CD4-positive, CD25-positive, alpha-beta regulatory T cell (primary cell): ENCODE measurements at regions not wholly inside any gene's neighbourhood (a gene's known extent, or its start where the extent isn't known, plus 50 kb on each side); places are given as distances from the start of the nearest gene placed in this dataset.

Experiments used
- ATAC-seq, 2 donors: fragments of 150-1000 bp; cut with Tn5 transposase; one replicate each; pipeline ENCODE4 v1.10.0; 2021; ENCODE audit warnings: low read depth in 2 of 2, moderate number of reproducible peaks in 2 of 2, moderate library complexity in 1 of 2
- DNase-seq, 3 donors: peaks; one replicate each; pipeline versions ENCODE4 v3.0.0 to v3.0.0-alpha.2; 2012 to 2022; ENCODE audit warnings: mixed read lengths in 1 of 3
- H3K27ac ChIP-seq: one replicate; pipeline ENCODE4 v1.7.0; 2013; ENCODE audit warnings: mild to moderate bottlenecking, low read length; ENCODE audit not compliant: insufficient read depth, poor library complexity, severe bottlenecking
- H3K27me3 ChIP-seq: one replicate; pipeline ENCODE4 v1.7.0; 2013; ENCODE audit warnings: low read length; ENCODE audit not compliant: control insufficient read depth, insufficient read depth
- H3K36me3 ChIP-seq: one replicate; pipeline ENCODE4 v1.7.0; 2013; ENCODE audit warnings: mild to moderate bottlenecking, low read length, moderate library complexity; ENCODE audit not compliant: control insufficient read depth, insufficient read depth
- H3K4me1 ChIP-seq: 2 replicates; pipeline ENCODE4 v1.7.0; 2013; ENCODE audit warnings: mild to moderate bottlenecking, low read length; ENCODE audit not compliant: insufficient read depth, control insufficient read depth, poor library complexity, severe bottlenecking
- H3K4me3 ChIP-seq: one replicate; pipeline ENCODE4 v1.7.0; 2013; ENCODE audit warnings: low read depth, mild to moderate bottlenecking, low read length, moderate library complexity
- H3K9me3 ChIP-seq, 2 experiments: 1 replicate in 1 of 2; 2 replicates in 1 of 2; pipeline ENCODE4 v1.7.0; 2013; ENCODE audit warnings: low read length in 2 of 2, mild to moderate bottlenecking in 1 of 2, moderate library complexity in 1 of 2; ENCODE audit not compliant: control insufficient read depth in 2 of 2
- H3K27ac Mint-ChIP-seq, 3 donors: one replicate each; pipeline ENCODE4 v1.8.0; 2020 to 2022; ENCODE audit warnings: mild to moderate bottlenecking in 3 of 3, mixed read lengths in 3 of 3, moderate library complexity in 2 of 3
- H3K27me3 Mint-ChIP-seq: one replicate; pipeline ENCODE4 v1.8.0; 2022; ENCODE audit warnings: mild to moderate bottlenecking, mixed read lengths
- H3K36me3 Mint-ChIP-seq: one replicate; pipeline ENCODE4 v1.8.0; 2020; ENCODE audit warnings: mixed read lengths
- H3K4me1 Mint-ChIP-seq, 4 donors: one replicate each; pipeline ENCODE4 v1.8.0; 2020 to 2022; ENCODE audit warnings: mixed read lengths in 4 of 4, mild to moderate bottlenecking in 1 of 4
- H3K4me3 Mint-ChIP-seq, 4 donors: one replicate each; pipeline ENCODE4 v1.8.0; 2020 to 2022; ENCODE audit warnings: mild to moderate bottlenecking in 4 of 4, mixed read lengths in 4 of 4, moderate library complexity in 3 of 4
- H3K9me3 Mint-ChIP-seq, 7 donors: one replicate each; pipeline ENCODE4 v1.8.0; 2020 to 2022; ENCODE audit warnings: mixed read lengths in 7 of 7, mild to moderate bottlenecking in 3 of 7, moderate library complexity in 2 of 7

DNA sequence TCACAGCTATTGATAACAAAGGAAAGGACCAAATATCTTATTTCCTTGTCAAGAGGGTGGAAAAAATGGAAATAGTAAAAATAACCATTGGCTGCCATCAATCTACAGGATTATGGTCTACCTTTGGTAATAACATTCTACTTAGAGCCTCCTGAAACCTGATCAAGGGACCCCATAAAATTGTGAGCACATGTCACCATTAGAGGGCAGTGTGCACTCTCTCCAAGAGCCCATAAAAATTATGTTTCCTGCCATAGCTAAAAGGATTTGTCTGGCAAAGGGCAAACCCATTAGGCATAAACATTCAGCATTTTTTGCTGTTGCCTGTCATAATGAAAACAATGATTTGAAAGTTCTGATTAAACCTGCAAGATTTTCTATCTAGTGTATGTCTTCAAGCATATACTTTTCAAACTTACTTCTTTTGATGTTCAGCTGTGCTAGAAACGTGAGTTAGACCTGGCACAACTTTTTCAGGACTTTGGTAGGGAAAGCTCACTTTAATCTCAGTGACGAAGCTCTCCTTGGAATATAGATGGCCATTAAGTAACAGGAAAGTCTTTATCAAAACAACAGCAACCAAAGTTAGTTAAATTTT lies 120.7 kb upstream of the ZFP64 start:
- Histone ChIP-seq H3K27me3 (peaks cover 4% of the 10 kb centered on the region), H3K27ac (no peak overlapping the region), H3K4me3 (no peak overlapping the region), H3K9me3 (no peaks in the 10 kb centered on the region), H3K36me3 (no peaks in the 10 kb centered on the region), H3K4me1 (no peaks in the 10 kb centered on the region)
- H3K27me3 Mint-ChIP-seq = peaks cover 4% of the 10 kb centered on the region
- H3K36me3 Mint-ChIP-seq = no peaks in the 10 kb centered on the region
- DNase-seq (peak; percentile 10 to 65 (median 57)), ATAC-seq (peak in 1 of 2 donors; percentile 55)
- peaks cover 0 to 6% (median 2%) of the 10 kb centered on the region in 4 donors for H3K4me1 Mint-ChIP-seq
- H3K4me3 Mint-ChIP-seq = no peak overlapping the region
- H3K27ac Mint-ChIP-seq = no peak overlapping the region
- no peaks in the 10 kb centered on the region for H3K9me3 Mint-ChIP-seq

DNA sequence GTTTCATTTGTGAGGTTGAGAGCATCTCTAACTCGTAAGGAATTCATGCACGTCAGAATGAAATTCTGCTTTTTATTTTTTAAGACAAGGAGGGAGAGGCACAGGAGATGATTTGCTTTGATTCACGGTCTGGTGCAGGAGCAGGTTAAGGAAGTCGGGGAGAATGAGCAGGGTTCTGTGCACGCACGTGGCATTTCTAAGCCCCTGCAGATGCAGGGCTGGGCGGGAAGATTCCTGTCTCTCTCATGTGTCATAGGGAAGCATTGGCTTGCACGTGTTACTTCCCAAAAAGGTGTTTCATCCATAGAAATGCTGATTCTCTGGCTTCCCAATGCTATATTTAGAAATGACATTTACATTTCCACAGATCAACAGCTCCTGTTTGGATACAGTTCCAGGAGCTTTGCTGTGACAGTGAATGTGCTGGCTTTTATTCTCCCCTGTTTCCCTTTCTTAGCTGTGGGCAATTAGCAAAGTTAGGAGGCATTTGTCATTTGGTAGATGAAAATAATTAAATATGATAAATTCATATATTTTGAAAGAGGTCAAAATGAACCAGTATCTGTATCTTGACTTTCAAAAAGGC lies 119.7 kb upstream of the ZFP64 start:
- Histone ChIP-seq H3K4me1 (no peaks in the 10 kb centered on the region), H3K27me3 (peaks cover 4% of the 10 kb centered on the region), H3K9me3 (no peaks in the 10 kb centered on the region), H3K36me3 (no peaks in the 10 kb centered on the region), H3K27ac (no peak overlapping the region), H3K4me3 (no peak overlapping the region)
- Mint-ChIP-seq H3K9me3 (no peaks in the 10 kb centered on the region), H3K4me3 (no peak overlapping the region), H3K36me3 (no peaks in the 10 kb centered on the region), H3K4me1 (peaks cover 0 to 6% (median 2%) of the 10 kb centered on the region in 4 donors), H3K27me3 (peaks cover 4% of the 10 kb centered on the region), H3K27ac (no peak overlapping the region)
- ATAC-seq (no peak), DNase-seq (no peak)

DNA sequence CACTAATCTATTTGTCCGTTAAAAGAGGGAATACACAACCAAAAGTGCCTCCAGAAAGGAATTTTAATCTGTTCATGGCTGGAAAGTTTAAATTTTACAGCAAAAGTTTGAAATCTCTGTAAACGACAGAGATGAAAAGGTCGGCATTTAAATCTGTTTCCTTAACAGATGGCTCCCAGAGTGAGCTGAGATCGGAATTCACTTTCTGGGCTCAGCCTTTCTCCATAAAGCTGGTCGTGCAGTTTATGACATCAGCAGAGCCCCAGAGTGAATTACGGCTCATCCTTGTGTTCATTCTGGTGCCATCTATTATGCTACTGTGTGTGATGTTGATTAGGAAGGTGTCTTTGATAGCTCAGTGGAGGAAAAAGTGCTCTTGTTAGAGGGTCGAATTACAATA lies 117.6 kb upstream of the ZFP64 start:
- H3K9me3 Mint-ChIP-seq = no peaks in the 10 kb centered on the region
- no peaks in the 10 kb centered on the region for H3K36me3 ChIP-seq
- peaks cover 4% of the 10 kb centered on the region for H3K27me3 ChIP-seq
- H3K4me1 ChIP-seq = no peaks in the 10 kb centered on the region
- no peaks in the 10 kb centered on the region for H3K36me3 Mint-ChIP-seq
- no peak overlapping the region for H3K27ac ChIP-seq
- no peak overlapping the region for H3K4me3 Mint-ChIP-seq
- DNase-seq = no peak
- no peak overlapping the region for H3K4me3 ChIP-seq
- H3K9me3 ChIP-seq = no peaks in the 10 kb centered on the region
- H3K27me3 Mint-ChIP-seq = peaks cover 7% of the 10 kb centered on the region
- H3K27ac Mint-ChIP-seq = no peak overlapping the region
- peaks cover 0 to 6% (median 4%) of the 10 kb centered on the region in 4 donors for H3K4me1 Mint-ChIP-seq
- no peak for ATAC-seq

GRCh38 chr20:52306477-52306876 lies 114.9 kb upstream of the ZFP64 start:
- Mint-ChIP-seq H3K4me1 (peaks cover 0 to 5% (median 0%) of the 10 kb centered on the region in 4 donors), H3K27me3 (peaks cover 12% of the 10 kb centered on the region), H3K4me3 (no peak overlapping the region), H3K9me3 (no peaks in the 10 kb centered on the region), H3K36me3 (no peaks in the 10 kb centered on the region), H3K27ac (no peak overlapping the region)
- Histone ChIP-seq H3K27me3 (peaks cover 4% of the 10 kb centered on the region), H3K27ac (no peak overlapping the region), H3K36me3 (no peaks in the 10 kb centered on the region), H3K4me3 (no peak overlapping the region), H3K9me3 (no peaks in the 10 kb centered on the region), H3K4me1 (no peaks in the 10 kb centered on the region)
- ATAC-seq (no peak), DNase-seq (no peak)

GRCh38 chr20:52305858-52306257 lies 114.3 kb upstream of the ZFP64 start:
- DNase-seq (peak in 2 of 3 donors; percentile 2 to 47), ATAC-seq (peak in 1 of 2 donors; percentile 60)
- Mint-ChIP-seq H3K9me3 (no peaks in the 10 kb centered on the region), H3K4me3 (peak overlapping the region in 1 of 4 donors; percentile 7), H3K27me3 (peaks cover 12% of the 10 kb centered on the region), H3K4me1 (peaks cover 0 to 5% (median 0%) of the 10 kb centered on the region in 4 donors), H3K36me3 (no peaks in the 10 kb centered on the region), H3K27ac (peak overlapping the region in 1 of 3 donors; percentile 5)
- Histone ChIP-seq H3K36me3 (no peaks in the 10 kb centered on the region), H3K4me1 (no peaks in the 10 kb centered on the region), H3K4me3 (no peak overlapping the region), H3K9me3 (no peaks in the 10 kb centered on the region), H3K27me3 (peaks cover 4% of the 10 kb centered on the region), H3K27ac (no peak overlapping the region)

GRCh38 chr20:52305024-52305645 lies 113.6 kb upstream of the ZFP64 start:
- peaks cover 0 to 5% (median 0%) of the 10 kb centered on the region in 4 donors for H3K4me1 Mint-ChIP-seq
- H3K36me3 ChIP-seq = no peaks in the 10 kb centered on the region
- peak overlapping the region in 2 of 3 donors; percentile 5 to 29 for H3K27ac Mint-ChIP-seq
- no peak overlapping the region for H3K4me3 ChIP-seq
- no peak overlapping the region for H3K27ac ChIP-seq
- H3K4me1 ChIP-seq = no peaks in the 10 kb centered on the region
- DNase-seq (no peak), ATAC-seq (no peak)
- peaks cover 17% of the 10 kb centered on the region for H3K27me3 Mint-ChIP-seq
- H3K9me3 ChIP-seq = no peaks in the 10 kb centered on the region
- no peaks in the 10 kb centered on the region for H3K36me3 Mint-ChIP-seq
- H3K9me3 Mint-ChIP-seq = no peaks in the 10 kb centered on the region
- H3K4me3 Mint-ChIP-seq = no peak overlapping the region
- peaks cover 4% of the 10 kb centered on the region for H3K27me3 ChIP-seq

- Mint-ChIP-seq H3K27ac (no peak overlapping the region), H3K9me3 (no peaks in the 10 kb centered on the region), H3K4me1 (peaks cover 0 to 5% (median 0%) of the 10 kb centered on the region in 4 donors), H3K36me3 (no peaks in the 10 kb centered on the region), H3K27me3 (peaks cover 17% of the 10 kb centered on the region), H3K4me3 (no peak overlapping the region)
- no peak for ATAC-seq
- no peaks in the 10 kb centered on the region for H3K9me3 ChIP-seq
- no peaks in the 10 kb centered on the region for H3K4me1 ChIP-seq
- H3K27me3 ChIP-seq = peaks cover 4% of the 10 kb centered on the region
- no peak for DNase-seq
- no peak overlapping the region for H3K27ac ChIP-seq
- H3K36me3 ChIP-seq = no peaks in the 10 kb centered on the region
- H3K4me3 ChIP-seq = no peak overlapping the region
Observed at GRCh38 chr20:52303281-52303950, 111.8 kb upstream of the ZFP64 start.
